GM21423 (cell line): ENCODE measurements at regions not wholly inside any gene's neighbourhood (a gene's known extent, or its start where the extent isn't known, plus 50 kb on each side); places are given as distances from the start of the nearest gene placed in this dataset.
"Not testable (repeated sequence)": the region's sequence is repeated elsewhere in the genome, so short reads cannot be mapped to it uniquely, and the experiment has no call there.

Experiments used
- ATAC-seq: cut with Tn5 transposase; IDR thresholded peaks from one replicate; pipeline ENCODE4 v1.9.1; 2021; ENCODE audit warnings: mild to moderate bottlenecking, moderate library complexity; ENCODE audit not compliant: unreplicated experiment

DNA sequence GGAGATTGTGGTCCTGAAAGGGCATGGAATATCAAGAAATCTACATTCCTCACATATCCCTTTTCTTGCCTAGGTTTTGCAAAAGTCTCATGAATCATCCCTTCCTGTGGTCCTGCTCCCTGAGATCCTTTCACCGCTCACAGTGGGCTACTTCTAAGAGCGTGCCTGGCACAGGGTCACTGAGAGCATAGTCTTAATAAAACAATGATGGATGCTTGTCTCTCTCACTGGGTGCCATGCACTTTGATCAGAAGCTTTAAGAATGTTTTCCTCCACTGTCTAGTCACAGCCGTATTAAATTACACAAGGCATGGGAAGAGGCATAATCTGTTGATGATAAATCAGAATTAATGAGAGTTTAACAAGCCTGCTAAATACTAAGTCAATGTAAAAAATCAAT is 269.7 kb upstream of the ATP10A start:
- ATAC-seq = no peak

DNA sequence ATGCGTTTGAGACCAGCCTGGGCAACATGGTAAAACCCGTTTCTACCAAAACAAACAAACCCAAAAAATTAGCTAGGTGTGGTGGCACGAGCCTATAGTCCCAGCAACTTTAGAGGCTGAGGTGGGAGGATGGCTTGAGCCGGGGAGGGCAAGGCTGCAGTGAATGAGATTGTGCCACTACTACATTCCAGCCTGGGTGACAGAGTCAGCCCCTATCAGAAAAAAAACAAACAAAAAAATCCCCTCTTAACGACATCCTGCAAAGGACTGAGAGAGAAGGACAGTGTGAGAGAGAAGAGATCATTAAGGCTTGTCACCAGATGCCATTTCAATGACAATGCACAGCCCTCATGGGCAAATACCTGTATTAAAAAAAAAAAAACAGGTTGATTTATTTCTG is 266.7 kb upstream of the ATP10A start:
- ATAC-seq = no peak

DNA sequence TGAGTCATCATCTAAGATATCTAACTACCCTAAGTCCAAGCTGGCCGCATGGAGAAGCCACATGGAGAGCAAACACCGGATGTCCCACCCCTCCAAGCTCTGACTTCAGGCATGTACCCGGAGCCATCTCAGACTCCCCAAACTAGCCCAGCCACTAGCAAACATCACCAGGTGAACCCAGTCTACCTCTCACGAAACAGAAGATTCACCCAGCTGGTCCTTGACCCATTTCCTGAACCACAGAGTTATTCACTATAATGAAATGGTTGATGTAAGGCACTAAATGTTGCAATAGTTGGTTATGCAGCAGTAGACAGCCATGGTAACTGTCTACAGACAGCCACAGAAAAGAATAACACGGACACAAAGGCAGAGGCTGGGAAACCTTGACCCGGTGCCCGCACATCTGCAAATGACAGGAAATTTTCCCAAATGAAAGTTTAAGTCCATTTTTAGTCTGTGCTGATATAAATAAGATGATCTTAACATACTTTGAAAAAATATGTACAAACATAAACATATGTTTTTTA is 265.5 kb upstream of the ATP10A start:
- ATAC-seq = no peak

DNA sequence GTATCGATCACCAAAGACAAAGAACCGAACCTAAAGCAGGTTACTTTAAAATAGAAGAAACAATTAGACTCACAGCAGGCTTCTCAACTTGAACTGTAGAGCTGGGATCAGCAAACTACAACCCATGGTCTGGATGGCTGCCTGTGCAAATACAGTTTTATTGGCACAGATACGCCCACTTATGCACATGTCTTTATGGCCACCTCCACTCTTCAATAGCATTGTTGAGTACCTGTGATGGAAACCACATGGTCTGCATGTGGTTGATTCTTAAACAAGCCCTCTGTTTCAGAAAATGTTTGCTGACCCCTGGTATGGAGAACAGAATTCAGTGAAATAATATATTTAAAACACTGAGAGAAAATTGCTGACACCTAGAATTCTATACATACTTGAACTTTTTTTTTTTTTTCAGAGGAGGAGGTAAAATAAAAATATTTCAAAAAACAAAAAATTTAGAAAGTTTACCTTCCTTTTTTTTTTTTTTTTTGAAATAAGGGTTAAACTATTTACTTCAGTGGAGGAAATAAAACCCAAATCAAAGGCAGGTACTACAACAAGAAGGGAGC is 263.8 kb upstream of the ATP10A start:
- ATAC-seq = no peak

DNA sequence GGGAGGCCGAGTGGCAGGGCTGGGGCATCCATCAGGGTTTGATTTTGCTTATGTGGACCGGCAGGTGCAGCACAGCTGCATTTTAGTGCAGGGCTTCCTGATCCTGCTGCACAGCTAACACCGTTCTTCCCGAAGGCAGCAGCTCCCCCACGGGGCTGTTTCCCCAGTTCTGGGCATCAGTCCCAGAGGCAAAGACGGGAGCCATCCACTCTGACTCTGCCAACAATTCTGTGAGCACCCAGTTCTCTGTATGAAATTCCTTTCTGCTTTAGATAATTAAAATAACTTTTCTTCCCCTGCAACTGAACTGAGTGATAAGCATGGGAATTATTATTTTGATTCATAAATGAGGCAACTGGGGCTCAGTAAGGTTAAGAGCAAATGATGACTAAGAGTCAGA is 262.9 kb upstream of the ATP10A start:
- no peak for ATAC-seq

DNA sequence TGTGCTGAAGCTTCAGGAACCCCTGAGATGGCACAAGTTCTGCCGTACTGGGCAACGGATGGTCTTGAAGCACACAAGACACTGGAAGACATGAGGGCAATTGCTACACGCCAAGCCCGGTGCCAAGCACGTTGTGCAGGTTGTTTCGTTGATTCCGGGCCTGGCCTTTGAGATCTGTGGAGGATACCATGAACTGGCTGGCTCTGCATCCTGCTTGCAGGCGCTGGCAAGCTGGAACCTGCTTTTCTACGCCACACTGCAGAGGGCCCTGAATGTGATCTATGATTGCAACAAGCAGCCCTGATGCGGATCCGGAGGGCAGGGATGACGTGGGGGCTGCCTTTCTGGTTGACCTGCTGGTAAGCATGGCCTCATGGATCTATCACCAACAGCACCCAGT is 262.5 kb upstream of the ATP10A start:
- ATAC-seq = no peak

DNA sequence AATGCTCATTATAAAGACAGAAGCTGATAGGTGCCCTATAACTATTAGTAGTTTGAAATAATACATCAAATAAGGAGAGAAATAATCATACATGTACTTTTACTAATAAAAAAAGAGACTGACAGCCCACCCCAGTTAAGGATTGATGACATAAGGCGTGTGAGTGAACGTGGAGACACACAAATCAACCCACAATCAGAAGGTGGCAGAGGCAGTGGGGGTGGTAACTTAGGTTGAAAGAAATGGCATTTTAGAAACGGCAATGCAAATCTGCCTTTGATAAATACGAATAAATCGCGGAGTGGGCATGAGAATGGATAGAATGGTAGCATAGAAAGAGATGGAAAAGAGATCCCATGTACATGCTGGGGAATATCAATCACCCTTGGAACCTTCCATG is 256.2 kb upstream of the ATP10A start:
- no peak for ATAC-seq

DNA sequence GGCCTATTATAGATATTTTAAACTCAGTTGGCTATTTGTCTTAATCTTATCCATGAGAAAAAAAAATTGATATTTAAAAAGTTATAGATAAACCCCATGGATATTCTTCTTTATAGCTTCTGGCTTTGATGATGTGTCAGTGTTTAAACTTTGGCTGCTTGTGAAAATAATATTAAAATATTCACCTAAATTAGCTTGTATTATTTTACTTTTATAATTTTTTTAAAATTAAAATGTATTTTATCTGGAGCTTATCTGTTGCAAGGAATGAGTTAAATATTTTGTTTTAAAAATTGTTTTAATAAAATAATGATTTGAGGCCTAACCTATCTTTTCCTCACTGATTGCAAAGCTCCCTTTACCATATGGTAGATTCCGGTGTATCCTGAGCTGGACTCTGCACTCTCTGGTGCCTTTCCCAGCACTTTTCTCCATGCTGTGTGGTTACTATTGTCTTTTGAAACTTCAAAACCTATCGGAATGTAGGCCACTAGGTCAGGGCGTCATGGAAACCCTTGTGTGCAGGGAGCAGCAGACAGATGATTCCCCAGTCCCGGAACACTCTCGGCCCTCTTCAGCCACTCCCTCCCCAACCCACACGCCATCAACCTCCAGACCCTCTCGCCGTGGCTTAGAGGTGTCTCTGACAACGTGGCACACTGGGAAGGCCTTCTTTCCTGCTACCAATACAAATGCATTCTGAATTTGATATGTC is 252.3 kb upstream of the ATP10A start:
- ATAC-seq = no peak

DNA sequence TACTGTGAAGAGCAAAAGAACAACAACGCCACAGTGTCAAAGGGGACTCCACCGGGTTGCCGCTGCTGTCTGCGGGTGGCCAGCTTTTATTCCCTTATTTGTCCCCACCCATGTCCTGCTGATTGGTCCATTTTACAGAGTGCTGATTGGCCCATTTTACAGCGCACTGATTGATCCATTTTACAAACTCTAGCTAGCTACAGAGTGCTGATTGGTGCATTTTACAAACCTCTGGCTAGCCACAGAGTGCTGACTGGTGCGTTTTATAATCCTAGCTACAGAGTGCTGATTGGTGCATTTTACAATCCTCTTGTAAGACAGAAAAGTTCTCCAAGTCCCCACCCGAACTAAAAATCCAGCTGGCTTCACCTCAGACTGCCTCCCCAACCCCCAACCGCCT is 251.0 kb upstream of the ATP10A start:
- not testable (repeated sequence) for ATAC-seq

DNA sequence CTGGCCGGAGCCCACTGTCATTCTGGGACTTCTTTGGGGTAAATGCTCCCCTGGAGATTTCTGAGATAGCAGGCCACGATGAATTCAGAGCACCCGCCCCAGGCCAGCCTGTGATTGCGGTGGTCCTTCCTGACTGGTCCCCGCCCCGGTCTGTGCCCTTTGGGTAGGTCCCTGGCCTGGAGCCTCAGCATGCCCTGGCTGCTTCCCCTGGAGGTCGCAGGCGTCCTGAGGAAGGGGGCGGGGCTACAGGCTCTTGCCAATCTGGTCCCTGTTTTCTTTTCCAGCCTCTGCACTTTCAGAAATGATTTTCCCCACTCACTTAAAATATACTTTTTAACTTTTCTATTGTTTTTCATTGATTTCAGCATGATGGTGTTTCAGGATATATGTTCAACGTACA is 250.2 kb upstream of the ATP10A start:
- ATAC-seq = no peak

DNA sequence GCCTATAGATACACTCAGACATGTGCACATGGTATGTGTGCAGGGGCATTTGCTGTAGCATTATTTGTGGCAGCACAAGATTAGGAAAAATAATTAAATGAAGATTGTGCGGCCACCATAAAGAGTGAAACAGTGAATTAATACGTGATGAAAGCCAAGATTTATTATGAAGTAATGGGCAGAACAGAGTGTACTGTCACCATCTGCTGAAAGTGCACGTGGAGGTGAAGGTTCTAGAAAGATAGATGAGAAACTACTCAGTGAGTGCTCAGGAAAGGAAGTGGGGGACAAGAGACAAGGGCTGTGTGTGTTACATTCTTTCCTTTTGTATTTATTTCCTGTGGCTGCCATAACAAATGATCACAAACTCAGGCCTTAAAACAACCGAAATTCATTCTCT is 246.1 kb upstream of the ATP10A start:
- no peak for ATAC-seq

DNA sequence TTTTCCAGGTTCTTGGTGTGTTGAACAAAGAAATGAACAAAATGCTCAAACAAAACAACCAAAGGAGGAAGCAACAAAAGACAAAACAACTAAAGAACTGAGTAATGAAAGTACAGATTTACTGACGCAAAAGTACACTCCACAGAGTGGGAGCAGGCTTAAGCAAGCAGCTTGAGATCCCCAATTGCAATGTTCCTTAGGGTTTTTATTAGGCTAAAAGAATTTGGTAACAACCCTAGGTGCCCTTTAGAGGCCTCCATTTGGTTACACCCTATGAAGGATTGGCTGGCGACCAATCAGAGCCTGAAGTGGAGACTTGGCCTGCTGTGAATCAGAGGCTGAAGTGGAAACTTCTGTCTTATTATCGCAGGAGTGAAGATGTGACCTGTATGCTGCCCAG is 243.4 kb upstream of the ATP10A start:
- no peak for ATAC-seq

DNA sequence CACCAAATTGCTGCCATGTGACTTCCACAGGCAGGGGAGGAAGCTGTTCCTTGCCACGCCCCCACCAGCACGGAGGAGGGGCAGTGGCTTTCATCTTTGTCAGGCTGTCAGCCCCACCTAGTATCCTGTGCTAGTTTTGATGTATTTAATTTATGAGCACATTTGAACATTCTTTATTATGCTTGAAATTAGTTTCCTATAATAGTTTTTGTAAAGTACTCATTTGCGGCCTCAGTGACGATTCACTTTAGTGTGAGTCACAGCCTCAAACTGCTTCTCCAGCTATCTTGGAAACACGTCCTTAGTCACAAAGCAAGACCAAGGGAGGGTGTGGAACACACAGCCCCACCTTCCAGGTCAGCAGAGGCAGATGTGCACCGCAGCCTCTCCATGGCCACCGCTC is 239.9 kb upstream of the ATP10A start:
- ATAC-seq = no peak

DNA sequence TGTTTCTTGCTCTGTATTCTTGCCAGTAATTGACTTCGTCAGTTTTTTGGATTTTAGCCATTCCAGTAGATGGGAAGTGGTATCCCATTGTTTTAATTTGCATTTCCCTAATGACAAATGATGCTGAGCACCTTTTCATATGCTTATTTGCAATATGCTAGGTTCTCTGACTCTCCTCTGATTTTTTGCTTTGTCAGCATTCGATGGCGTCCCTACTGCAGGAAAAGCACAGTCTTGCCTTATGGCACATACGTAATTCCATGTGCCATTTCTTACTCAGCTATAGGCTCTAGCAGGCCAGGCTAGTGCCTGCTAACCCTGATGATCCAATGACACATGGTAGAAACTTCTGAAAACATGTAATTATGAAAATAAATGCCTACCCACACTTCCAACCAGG is 239.2 kb upstream of the ATP10A start:
- no peak for ATAC-seq

DNA sequence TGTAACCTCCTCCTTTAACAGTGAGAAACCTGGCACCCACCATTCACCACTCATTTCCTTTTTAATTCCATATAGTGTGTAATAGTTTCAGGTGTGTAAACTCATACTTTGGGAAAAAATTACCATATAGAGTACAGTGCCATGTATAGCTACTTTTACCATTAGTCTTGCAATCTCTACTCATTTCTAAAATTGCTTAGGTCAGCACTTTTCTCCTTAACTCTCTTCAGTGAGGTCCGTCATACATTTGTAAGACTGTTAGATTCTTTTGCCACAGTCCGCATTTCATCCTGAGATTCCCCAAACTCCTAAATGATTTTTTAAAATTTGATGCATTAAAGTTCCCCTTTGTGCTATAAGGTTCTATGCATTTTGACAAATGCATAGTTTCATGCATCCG is 238.3 kb upstream of the ATP10A start:
- no peak for ATAC-seq

DNA sequence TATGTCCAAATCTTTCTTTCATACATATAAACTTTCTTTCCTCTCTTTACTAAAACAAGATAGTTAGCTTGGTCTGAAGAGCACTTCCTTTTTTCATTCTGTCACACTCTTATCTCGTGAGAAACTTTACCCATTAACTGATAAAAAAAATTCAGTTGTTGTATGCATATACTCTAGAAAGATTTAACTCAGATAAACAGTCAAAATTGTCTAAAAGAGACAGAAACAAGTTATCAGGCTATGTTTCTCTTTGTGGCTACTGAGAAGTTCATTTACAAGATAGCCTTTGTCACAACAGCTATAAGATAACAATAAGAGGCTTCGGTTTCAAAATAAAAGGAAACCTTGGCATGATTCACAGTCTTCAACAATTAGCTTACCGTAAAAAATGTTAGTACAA is 235.7 kb upstream of the ATP10A start:
- ATAC-seq = no peak

DNA sequence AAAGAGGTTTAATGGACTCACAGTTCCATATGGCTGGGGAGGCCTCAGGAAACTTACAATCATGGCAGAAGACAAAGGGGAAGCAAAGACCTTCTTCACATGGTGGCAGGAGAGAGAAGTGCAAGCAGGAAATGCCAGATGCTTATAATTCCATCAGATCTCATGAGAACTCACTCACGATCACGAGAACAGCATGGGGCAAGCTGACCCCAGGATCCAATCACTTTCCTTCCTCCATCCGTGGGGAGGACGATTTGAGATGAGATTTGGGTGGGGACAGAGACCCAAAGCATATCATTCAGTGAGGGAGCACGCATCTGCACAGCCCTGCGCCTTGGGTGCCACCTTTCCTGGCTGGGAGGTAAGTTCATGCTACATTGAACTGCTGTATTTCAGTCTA is 234.1 kb upstream of the ATP10A start:
- no peak for ATAC-seq

DNA sequence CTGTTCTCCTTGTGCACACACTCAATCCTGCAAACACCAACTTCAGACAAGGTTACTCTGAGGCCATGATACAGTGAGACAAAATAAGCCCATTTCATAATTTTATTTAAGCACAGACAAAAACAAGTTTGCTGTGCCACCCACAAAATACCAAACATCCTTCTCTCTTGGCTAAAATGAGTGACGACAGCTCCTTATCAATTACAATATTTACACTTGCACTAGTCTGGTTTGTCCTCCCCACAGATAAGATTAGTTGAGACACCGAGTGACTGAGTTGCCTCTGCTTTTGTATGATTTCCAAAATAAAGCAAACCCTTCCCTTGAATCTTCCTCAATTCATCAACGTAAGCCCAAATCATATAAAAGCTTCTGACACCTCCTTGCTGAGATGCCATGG is 233.5 kb upstream of the ATP10A start:
- no peak for ATAC-seq

DNA sequence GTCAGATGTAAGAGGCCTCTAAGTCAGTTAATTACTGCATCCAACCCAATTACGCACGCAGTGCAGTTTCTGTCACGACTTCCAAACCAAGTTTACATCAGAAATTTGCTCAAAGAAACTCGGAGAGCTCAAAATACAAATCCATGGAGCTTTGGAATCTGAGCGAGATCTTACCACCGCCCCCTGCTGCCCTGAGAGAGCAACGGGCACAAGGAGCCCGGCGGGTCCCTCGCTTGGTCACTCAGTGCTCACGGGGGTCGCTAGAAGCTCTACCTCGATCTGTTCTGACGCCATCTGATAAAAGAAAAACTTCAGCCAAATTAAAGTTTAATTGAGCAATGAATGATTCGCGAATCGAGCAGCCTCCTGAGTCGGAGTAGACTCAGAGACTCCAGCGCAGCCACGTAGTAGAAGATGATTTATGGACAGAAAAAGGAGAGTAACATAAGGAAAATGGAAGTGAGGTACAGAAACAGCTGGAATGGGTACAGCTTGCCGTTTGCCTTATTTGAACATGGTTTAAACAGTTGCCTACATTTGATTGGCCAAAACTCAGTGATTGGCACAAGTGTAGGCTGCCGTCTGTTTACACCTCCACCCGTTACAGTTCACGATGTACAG is 232.7 kb upstream of the ATP10A start:
- ATAC-seq = no peak

DNA sequence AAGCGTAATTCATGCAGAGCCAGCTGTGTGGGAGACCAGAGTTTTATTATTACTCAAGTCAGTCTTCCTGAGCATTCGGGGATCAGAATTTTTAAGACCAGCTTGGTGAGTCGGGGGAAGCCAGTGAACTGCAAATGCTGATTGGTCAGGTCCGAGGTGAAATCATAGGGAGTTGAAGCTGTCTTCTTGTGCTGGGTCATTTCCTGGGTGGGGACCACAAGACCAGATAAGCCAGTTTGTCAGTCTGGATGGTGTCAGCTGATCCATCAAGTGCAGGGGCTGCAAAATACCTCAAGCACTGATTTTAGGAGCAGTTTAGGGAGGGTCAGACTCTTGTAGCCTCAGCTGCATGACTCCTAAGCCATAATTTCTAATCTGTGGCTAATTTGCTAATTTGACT is 228.1 kb upstream of the ATP10A start:
- no peak for ATAC-seq

DNA sequence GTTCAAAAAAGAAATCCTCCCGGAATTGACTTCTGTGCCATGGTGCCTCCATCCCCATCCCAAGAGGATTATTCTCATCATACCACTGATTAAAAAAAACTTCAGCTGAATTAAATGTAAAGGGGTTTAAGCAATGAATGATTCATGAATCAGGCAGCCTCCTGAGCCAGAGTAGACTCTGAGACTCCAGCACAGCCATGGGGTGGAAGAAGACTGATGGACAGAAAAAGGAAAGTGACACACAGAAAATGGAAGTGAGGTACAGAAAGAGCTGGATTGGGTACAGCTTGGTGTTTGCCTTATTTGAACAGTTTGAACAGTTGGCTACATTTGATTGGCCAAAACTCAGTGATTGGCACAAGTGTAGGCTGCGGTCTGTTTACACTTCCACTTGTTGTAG is 224.8 kb upstream of the ATP10A start:
- ATAC-seq = no peak

DNA sequence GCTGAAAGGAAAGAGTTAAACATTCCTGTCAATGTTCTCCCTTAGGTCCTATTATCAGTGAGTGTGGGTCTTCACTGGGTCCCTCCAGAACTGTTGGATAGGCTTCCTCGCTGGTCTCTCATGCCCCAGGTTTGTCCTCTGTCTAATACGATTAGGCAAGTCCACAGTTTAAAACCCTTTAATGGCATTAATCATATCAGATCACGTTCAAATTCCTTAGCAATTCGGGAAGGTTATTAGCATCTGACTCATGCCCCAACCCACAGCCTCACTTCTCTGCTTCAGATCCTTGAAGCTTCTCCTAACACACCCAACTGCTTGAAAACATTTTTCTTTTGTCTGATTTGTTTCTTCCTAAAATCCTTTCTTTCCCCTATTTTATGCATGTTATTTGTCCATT is 224.3 kb upstream of the ATP10A start:
- no peak for ATAC-seq
